Liver (tissue), 7 donors: ENCODE measurements at regions not wholly inside any gene's neighbourhood (a gene's known extent, or its start where the extent isn't known, plus 50 kb on each side); places are given as distances from the start of the nearest gene placed in this dataset.

Source experiments
- DNase-seq: peaks from one replicate; pipeline ENCODE4 v3.0.0-alpha.2; 2017; ENCODE audit warnings: low spot score
- H3K27ac ChIP-seq, 2 donors: one replicate each; pipeline ENCODE4 v1.7.0; 2013; ENCODE audit warnings: inconsistent platforms in 2 of 2, low read length in 2 of 2, control low read depth in 1 of 2, low read depth in 1 of 2, mild to moderate bottlenecking in 1 of 2
- H3K27me3 ChIP-seq, 4 donors: one replicate each; pipeline versions ENCODE4 v1.6.1 to v1.7.0; 2013; ENCODE audit warnings: low read length in 3 of 4, inconsistent platforms in 1 of 4, mild to moderate bottlenecking in 1 of 4, moderate library complexity in 1 of 4; ENCODE audit not compliant: control insufficient read depth in 4 of 4, insufficient read depth in 4 of 4
- H3K36me3 ChIP-seq, 4 donors: one replicate each; pipeline versions ENCODE4 v1.6.1 to v1.7.0; 2013; ENCODE audit warnings: low read length in 3 of 4, mild to moderate bottlenecking in 3 of 4, low read depth in 1 of 4, moderate library complexity in 1 of 4; ENCODE audit not compliant: control insufficient read depth in 4 of 4, insufficient read depth in 3 of 4
- H3K4me1 ChIP-seq, 4 donors: one replicate each; pipeline versions ENCODE4 v1.6.1 to v1.7.0; 2013; ENCODE audit warnings: low read length in 3 of 4, mild to moderate bottlenecking in 3 of 4, moderate library complexity in 1 of 4; ENCODE audit not compliant: control insufficient read depth in 4 of 4, insufficient read depth in 4 of 4
- H3K4me3 ChIP-seq, 3 donors: one replicate each; pipeline versions ENCODE4 v1.6.1 to v1.7.0; 2013; ENCODE audit warnings: low read length in 3 of 3, control low read depth in 1 of 3, low read depth in 1 of 3, mild to moderate bottlenecking in 1 of 3
- H3K9ac ChIP-seq, 2 donors: one replicate each; pipeline ENCODE4 v1.7.0; 2013; ENCODE audit warnings: low read length in 2 of 2, mild to moderate bottlenecking in 2 of 2, moderate library complexity in 2 of 2, control low read depth in 1 of 2, low read depth in 1 of 2
- H3K9me3 ChIP-seq, 4 donors: one replicate each; pipeline versions ENCODE4 v1.6.1 to v1.7.0; 2013; ENCODE audit warnings: low read length in 3 of 4; ENCODE audit not compliant: control insufficient read depth in 4 of 4
- ATF3 ChIP-seq: IDR thresholded peaks from 2 replicates; pipeline ENCODE4 v1.6.1; 2016; ENCODE audit warnings: antibody characterized with exemption
- CTCF ChIP-seq: fragments of 150-350 bp; IDR thresholded peaks from 2 replicates; pipeline ENCODE4 v1.5.1; 2017; ENCODE audit warnings: improper control_type of control experiment, low read depth, low read length; ENCODE audit not compliant: missing input control
- EGR1 ChIP-seq, 2 donors: IDR thresholded peaks; 2 replicates each; pipeline ENCODE4 v1.6.1; 2016 to 2018; ENCODE audit warnings: antibody characterized with exemption in 2 of 2, low read depth in 2 of 2
- FOXA1 ChIP-seq: IDR thresholded peaks from 2 replicates; pipeline ENCODE4 v1.6.1; 2016; ENCODE audit warnings: antibody characterized with exemption
- FOXA2 ChIP-seq: IDR thresholded peaks from 2 replicates; pipeline ENCODE4 v1.6.1; 2016; ENCODE audit warnings: antibody characterized with exemption
- GABPA ChIP-seq, 2 donors: IDR thresholded peaks in 1 of 2; conservative IDR thresholded peaks in 1 of 2; 2 replicates each; pipeline ENCODE4 v1.6.1; 2016; ENCODE audit warnings: antibody characterized with exemption in 2 of 2, mild to moderate bottlenecking in 1 of 2, moderate library complexity in 1 of 2
- HNF4A ChIP-seq, 2 donors: conservative IDR thresholded peaks; 2 replicates each; pipeline ENCODE4 v1.6.1; 2016; ENCODE audit warnings: antibody characterized with exemption in 2 of 2, mild to moderate bottlenecking in 2 of 2
- HNF4G ChIP-seq: IDR thresholded peaks from 2 replicates; pipeline ENCODE4 v1.6.1; 2016; ENCODE audit warnings: antibody characterized with exemption
- JUND ChIP-seq, 2 donors: IDR thresholded peaks; 2 replicates each; pipeline ENCODE4 v1.6.1; 2016; ENCODE audit warnings: antibody characterized with exemption in 2 of 2
- MAX ChIP-seq: IDR thresholded peaks from 2 replicates; pipeline ENCODE4 v1.6.1; 2016; ENCODE audit warnings: antibody characterized with exemption
- NR2F2 ChIP-seq: IDR thresholded peaks from 2 replicates; pipeline ENCODE4 v1.6.1; 2016; ENCODE audit warnings: antibody characterized with exemption
- RAD21 ChIP-seq, 2 donors: IDR thresholded peaks; 2 replicates each; pipeline ENCODE4 v1.6.1; 2016; ENCODE audit warnings: antibody characterized with exemption in 2 of 2, mild to moderate bottlenecking in 2 of 2
- REST ChIP-seq: IDR thresholded peaks from 2 replicates; pipeline ENCODE4 v1.6.1; 2016; ENCODE audit warnings: antibody characterized with exemption, mild to moderate bottlenecking
- RXRA ChIP-seq, 2 donors: IDR thresholded peaks; 2 replicates each; pipeline ENCODE4 v1.6.1; 2017 to 2018; ENCODE audit warnings: antibody characterized with exemption in 2 of 2, mild to moderate bottlenecking in 1 of 2
- SP1 ChIP-seq: IDR thresholded peaks from 2 replicates; pipeline ENCODE4 v1.6.1; 2018; ENCODE audit warnings: antibody characterized with exemption, mild to moderate bottlenecking
- TAF1 ChIP-seq: conservative IDR thresholded peaks from 2 replicates; pipeline ENCODE4 v1.6.1; 2016; ENCODE audit warnings: antibody characterized with exemption, mild to moderate bottlenecking
- YY1 ChIP-seq: IDR thresholded peaks from 2 replicates; pipeline ENCODE4 v1.6.1; 2016; ENCODE audit warnings: antibody characterized with exemption, mild to moderate bottlenecking
- ZBTB33 ChIP-seq: IDR thresholded peaks from 2 replicates; pipeline ENCODE4 v1.6.1; 2016; ENCODE audit warnings: antibody characterized with exemption
- donor health status: healthy.
- donor health status: healthy.
- donor health status: healthy.
- donor health status: healthy.

GRCh38 chr14:83208341-83208740 lies 1674.7 kb upstream of the SEL1L start (continued):
- TF ChIP-seq TAF1 (no peak), GABPA (IDR thresholded peaks at IDR 0.05 in 1 of 2, conservative IDR thresholded peaks at IDR 0.05 in 1 of 2) (no peak), NR2F2 (no peak), HNF4G (no peak), RXRA (IDR thresholded peaks at IDR 0.05) (no peak)

GRCh38 chr14:83217492-83217891 lies 1683.8 kb upstream of the SEL1L start:
- TF ChIP-seq RAD21 (IDR thresholded peaks at IDR 0.05) (no peak), RXRA (IDR thresholded peaks at IDR 0.05) (no peak), ZBTB33 (no peak), GABPA (IDR thresholded peaks at IDR 0.05 in 1 of 2, conservative IDR thresholded peaks at IDR 0.05 in 1 of 2) (no peak), YY1 (no peak), FOXA2 (no peak), REST (no peak), FOXA1 (no peak), SP1 (no peak), MAX (no peak), NR2F2 (no peak), HNF4G (no peak), HNF4A (conservative IDR thresholded peaks at IDR 0.05) (no peak), CTCF (no peak), EGR1 (IDR thresholded peaks at IDR 0.05; ENCODE audit: low read depth in 2 of 2) (no peak), ATF3 (no peak), TAF1 (no peak), JUND (IDR thresholded peaks at IDR 0.05) (no peak)
- Histone ChIP-seq H3K4me3 (no peak overlapping the region), H3K27me3 (no peaks in the 10 kb centered on the region), H3K36me3 (no peaks in the 10 kb centered on the region), H3K4me1 (no peaks in the 10 kb centered on the region), H3K9ac (no peak overlapping the region), H3K9me3 (no peaks in the 10 kb centered on the region), H3K27ac (no peak overlapping the region)
- DNase-seq, result no peak
